Liver (tissue), 8 donors: ENCODE measurements at regions not wholly inside any gene's neighbourhood (a gene's known extent, or its start where the extent isn't known, plus 50 kb on each side); places are given as distances from the start of the nearest gene placed in this dataset.

Source experiments
- DNase-seq: peaks from one replicate; pipeline ENCODE4 v3.0.0-alpha.2; 2017; ENCODE audit warnings: low spot score
- H3K27ac ChIP-seq, 2 donors: one replicate each; pipeline ENCODE4 v1.7.0; 2013; ENCODE audit warnings: inconsistent platforms in 2 of 2, low read length in 2 of 2, control low read depth in 1 of 2, low read depth in 1 of 2, mild to moderate bottlenecking in 1 of 2
- H3K27me3 ChIP-seq, 4 donors: one replicate each; pipeline versions ENCODE4 v1.6.1 to v1.7.0; 2013; ENCODE audit warnings: low read length in 3 of 4, inconsistent platforms in 1 of 4, mild to moderate bottlenecking in 1 of 4, moderate library complexity in 1 of 4; ENCODE audit not compliant: control insufficient read depth in 4 of 4, insufficient read depth in 4 of 4
- H3K36me3 ChIP-seq, 4 donors: one replicate each; pipeline versions ENCODE4 v1.6.1 to v1.7.0; 2013; ENCODE audit warnings: low read length in 3 of 4, mild to moderate bottlenecking in 3 of 4, low read depth in 1 of 4, moderate library complexity in 1 of 4; ENCODE audit not compliant: control insufficient read depth in 4 of 4, insufficient read depth in 3 of 4
- H3K4me1 ChIP-seq, 4 donors: one replicate each; pipeline versions ENCODE4 v1.6.1 to v1.7.0; 2013; ENCODE audit warnings: low read length in 3 of 4, mild to moderate bottlenecking in 3 of 4, moderate library complexity in 1 of 4; ENCODE audit not compliant: control insufficient read depth in 4 of 4, insufficient read depth in 4 of 4
- H3K4me3 ChIP-seq, 3 donors: one replicate each; pipeline versions ENCODE4 v1.6.1 to v1.7.0; 2013; ENCODE audit warnings: low read length in 3 of 3, control low read depth in 1 of 3, low read depth in 1 of 3, mild to moderate bottlenecking in 1 of 3
- H3K9ac ChIP-seq, 2 donors: one replicate each; pipeline ENCODE4 v1.7.0; 2013; ENCODE audit warnings: low read length in 2 of 2, mild to moderate bottlenecking in 2 of 2, moderate library complexity in 2 of 2, control low read depth in 1 of 2, low read depth in 1 of 2
- H3K9me3 ChIP-seq, 4 donors: one replicate each; pipeline versions ENCODE4 v1.6.1 to v1.7.0; 2013; ENCODE audit warnings: low read length in 3 of 4; ENCODE audit not compliant: control insufficient read depth in 4 of 4
- ATF3 ChIP-seq: IDR thresholded peaks from 2 replicates; pipeline ENCODE4 v1.6.1; 2016; ENCODE audit warnings: antibody characterized with exemption
- CTCF ChIP-seq: fragments of 150-350 bp; IDR thresholded peaks from 2 replicates; pipeline ENCODE4 v1.5.1; 2017; ENCODE audit warnings: improper control_type of control experiment, low read depth, low read length; ENCODE audit not compliant: missing input control
- EGR1 ChIP-seq, 2 donors: IDR thresholded peaks; 2 replicates each; pipeline ENCODE4 v1.6.1; 2016 to 2018; ENCODE audit warnings: antibody characterized with exemption in 2 of 2, low read depth in 2 of 2
- FOXA1 ChIP-seq: IDR thresholded peaks from 2 replicates; pipeline ENCODE4 v1.6.1; 2016; ENCODE audit warnings: antibody characterized with exemption
- FOXA2 ChIP-seq: IDR thresholded peaks from 2 replicates; pipeline ENCODE4 v1.6.1; 2016; ENCODE audit warnings: antibody characterized with exemption
- GABPA ChIP-seq, 2 donors: IDR thresholded peaks in 1 of 2; conservative IDR thresholded peaks in 1 of 2; 2 replicates each; pipeline ENCODE4 v1.6.1; 2016; ENCODE audit warnings: antibody characterized with exemption in 2 of 2, mild to moderate bottlenecking in 1 of 2, moderate library complexity in 1 of 2
- HNF4A ChIP-seq, 2 donors: conservative IDR thresholded peaks; 2 replicates each; pipeline ENCODE4 v1.6.1; 2016; ENCODE audit warnings: antibody characterized with exemption in 2 of 2, mild to moderate bottlenecking in 2 of 2
- HNF4G ChIP-seq: IDR thresholded peaks from 2 replicates; pipeline ENCODE4 v1.6.1; 2016; ENCODE audit warnings: antibody characterized with exemption
- JUND ChIP-seq, 2 donors: IDR thresholded peaks; 2 replicates each; pipeline ENCODE4 v1.6.1; 2016; ENCODE audit warnings: antibody characterized with exemption in 2 of 2
- MAX ChIP-seq: IDR thresholded peaks from 2 replicates; pipeline ENCODE4 v1.6.1; 2016; ENCODE audit warnings: antibody characterized with exemption
- NR2F2 ChIP-seq: IDR thresholded peaks from 2 replicates; pipeline ENCODE4 v1.6.1; 2016; ENCODE audit warnings: antibody characterized with exemption
- RAD21 ChIP-seq, 2 donors: IDR thresholded peaks; 2 replicates each; pipeline ENCODE4 v1.6.1; 2016; ENCODE audit warnings: antibody characterized with exemption in 2 of 2, mild to moderate bottlenecking in 2 of 2
- REST ChIP-seq: IDR thresholded peaks from 2 replicates; pipeline ENCODE4 v1.6.1; 2016; ENCODE audit warnings: antibody characterized with exemption, mild to moderate bottlenecking
- RXRA ChIP-seq, 2 donors: IDR thresholded peaks; 2 replicates each; pipeline ENCODE4 v1.6.1; 2017 to 2018; ENCODE audit warnings: antibody characterized with exemption in 2 of 2, mild to moderate bottlenecking in 1 of 2
- SP1 ChIP-seq: IDR thresholded peaks from 2 replicates; pipeline ENCODE4 v1.6.1; 2018; ENCODE audit warnings: antibody characterized with exemption, mild to moderate bottlenecking
- TAF1 ChIP-seq: conservative IDR thresholded peaks from 2 replicates; pipeline ENCODE4 v1.6.1; 2016; ENCODE audit warnings: antibody characterized with exemption, mild to moderate bottlenecking
- YY1 ChIP-seq: IDR thresholded peaks from 2 replicates; pipeline ENCODE4 v1.6.1; 2016; ENCODE audit warnings: antibody characterized with exemption, mild to moderate bottlenecking
- ZBTB33 ChIP-seq: IDR thresholded peaks from 2 replicates; pipeline ENCODE4 v1.6.1; 2016; ENCODE audit warnings: antibody characterized with exemption
- WGBS: extraction: QIAGEN DNeasy Blood & Tissue Kit; methylation state at CpG from one replicate; pipeline ENCODE4 v1.1.7; 2013; 5-methylcytosine and 5-hydroxymethylcytosine counted together
- donor health status: healthy.
- donor health status: healthy.
- donor health status: healthy.
- donor health status: healthy.
- donor health status: healthy.

GRCh38 chr13:72039126-72039525, 172.1 kb upstream of the DACH1 start:
- Histone ChIP-seq H3K9me3 (no peaks in the 10 kb centered on the region), H3K9ac (no peak overlapping the region), H3K27me3 (no peaks in the 10 kb centered on the region), H3K4me1 (no peaks in the 10 kb centered on the region), H3K27ac (no peak overlapping the region), H3K36me3 (no peaks in the 10 kb centered on the region), H3K4me3 (no peak overlapping the region)
- no peak for DNase-seq
- WGBS = 78% methylated on average over 3 of the region's 3 CpGs
- TF ChIP-seq REST (no peak), FOXA1 (no peak), FOXA2 (no peak), GABPA (IDR thresholded peaks at IDR 0.05 in 1 of 2, conservative IDR thresholded peaks at IDR 0.05 in 1 of 2) (no peak), CTCF (no peak), SP1 (no peak), HNF4A (conservative IDR thresholded peaks at IDR 0.05) (no peak), JUND (IDR thresholded peaks at IDR 0.05) (no peak), MAX (no peak), HNF4G (no peak), TAF1 (no peak), EGR1 (IDR thresholded peaks at IDR 0.05; ENCODE audit: low read depth in 2 of 2) (no peak), NR2F2 (no peak), RXRA (IDR thresholded peaks at IDR 0.05) (no peak), ZBTB33 (no peak), YY1 (no peak), ATF3 (no peak), RAD21 (IDR thresholded peaks at IDR 0.05) (no peak)
